Endothelial cell of umbilical vein (primary cell): ENCODE measurements at regions not wholly inside any gene's neighbourhood (a gene's known extent, or its start where the extent isn't known, plus 50 kb on each side); places are given as distances from the start of the nearest gene placed in this dataset.

Source experiments
- BruUV-seq: library from RNA; stranded (reverse); fragments of 400-500 nt; replicated peaks from 2 replicates; lab custom pipeline; 2021; lab: Mats Ljungman, UMichigan
- CTCF ChIA-PET: fragments of 300-600, 350-600 bp; sonication (Branson Sonifier 250); formaldehyde crosslinking; loops from one replicate; lab custom pipeline; 2021; ENCODE audit warnings: antibody characterized with exemption, inconsistent platforms; lab: Charles Lee
- POLR2A ChIA-PET: fragments of 300-600, 350-600 bp; sonication (Branson Sonifier 250); formaldehyde crosslinking; loops from one replicate; lab custom pipeline; 2021; ENCODE audit warnings: antibody characterized with exemption, inconsistent platforms; lab: Charles Lee
- DNase-seq: peaks from one replicate; pipeline ENCODE4 v3.0.0-alpha.2; 2011; ENCODE audit warnings: low read depth, low spot score
- FAIRE-seq: peaks from 2 replicates; lab custom pipeline; 2011; peaks lifted over from hg19 to GRCh38; lab: Jason Lieb, UNC
- H2AFZ ChIP-seq: 2 replicates; pipeline ENCODE4 v1.6.0; 2012; ENCODE audit warnings: low read depth, low read length, control low read depth, inconsistent platforms
- H3K27ac ChIP-seq: 2 replicates; pipeline ENCODE4 v1.5.1; 2011; ENCODE audit warnings: low read depth, mild to moderate bottlenecking, control low read depth, low read length, moderate library complexity; ENCODE audit not compliant: insufficient read depth
- H3K27me3 ChIP-seq, 2 experiments: 2 replicates each; pipeline versions ENCODE4 v1.6.0 to v1.6.1; 2011; ENCODE audit warnings: low read length in 2 of 2, mixed read lengths in 1 of 2; ENCODE audit not compliant: control insufficient read depth in 2 of 2, insufficient read depth in 2 of 2
- H3K36me3 ChIP-seq, 2 experiments: 2 replicates in 1 of 2; 3 replicates in 1 of 2; pipeline ENCODE4 v1.5.1; 2011; ENCODE audit warnings: low read length in 2 of 2, mild to moderate bottlenecking in 1 of 2, moderate library complexity in 1 of 2; ENCODE audit not compliant: control insufficient read depth in 2 of 2, insufficient read depth in 2 of 2; ENCODE audit errors: extremely low read depth in 1 of 2
- H3K4me1 ChIP-seq: 3 replicates; pipeline ENCODE4 v1.5.1; 2011; ENCODE audit warnings: mild to moderate bottlenecking, low read length; ENCODE audit not compliant: control insufficient read depth, insufficient read depth; ENCODE audit errors: extremely low read depth
- H3K4me2 ChIP-seq: 2 replicates; pipeline ENCODE4 v1.6.1; 2011; ENCODE audit warnings: low read length, control low read depth, mixed read lengths; ENCODE audit not compliant: insufficient read depth
- H3K4me3 ChIP-seq, 3 experiments: fragments of 200-600 bp in 1 of 3; sonication (generic), shearing (Covaris generic) in 1 of 3; replicated peaks in 1 of 3; 2 replicates each; pipeline ENCODE4 v1.5.1; 2011 to 2016; ENCODE audit warnings: control low read depth in 3 of 3, low read length in 3 of 3, mild to moderate bottlenecking in 2 of 3, inconsistent platforms in 1 of 3, low read depth in 1 of 3, moderate library complexity in 1 of 3; ENCODE audit not compliant: insufficient read depth in 1 of 3
- H3K79me2 ChIP-seq: 2 replicates; pipeline ENCODE4 v1.6.0; 2012; ENCODE audit warnings: low read length, inconsistent platforms; ENCODE audit not compliant: control insufficient read depth, insufficient read depth
- H3K9ac ChIP-seq: replicated peaks from 2 replicates; pipeline ENCODE3; 2011; ENCODE audit warnings: low read length, control low read depth; ENCODE audit not compliant: insufficient read depth; ENCODE audit errors: extremely low read depth
- H3K9me1 ChIP-seq: replicated peaks from 3 replicates; pipeline ENCODE4 v1.6.0; 2011; ENCODE audit warnings: mild to moderate bottlenecking, low read length; ENCODE audit not compliant: control insufficient read depth, insufficient read depth; ENCODE audit errors: extremely low read depth
- H3K9me3 ChIP-seq: replicated peaks from 2 replicates; pipeline ENCODE4 v1.5.1; 2012; ENCODE audit warnings: low read length, inconsistent platforms; ENCODE audit not compliant: control insufficient read depth, insufficient read depth
- H4K20me1 ChIP-seq: replicated peaks from 2 replicates; pipeline ENCODE3; 2011; ENCODE audit warnings: mild to moderate bottlenecking, low read length; ENCODE audit not compliant: control insufficient read depth, insufficient read depth; ENCODE audit errors: extremely low read depth
- GATA2 ChIP-seq: IDR thresholded peaks from 2 replicates; pipeline ENCODE4 v1.7.0; 2011; ENCODE audit warnings: low read depth, mild to moderate bottlenecking, moderate library complexity, mixed read lengths, low read length; ENCODE audit not compliant: insufficient read length, insufficient read depth
- JUN ChIP-seq: IDR thresholded peaks from 2 replicates; pipeline ENCODE4 v1.6.1; 2011; ENCODE audit warnings: borderline replicate concordance, low read depth; ENCODE audit not compliant: insufficient read length, insufficient read depth
- MYC ChIP-seq: IDR thresholded peaks from one replicate; pipeline ENCODE4 v1.6.1; 2011; ENCODE audit warnings: mild to moderate bottlenecking, low read depth, low read length
- POLR2A ChIP-seq: IDR thresholded peaks from 2 replicates; pipeline ENCODE4 v1.6.1; 2012; ENCODE audit warnings: low read depth, mild to moderate bottlenecking, control low read depth, low read length
- dilution Hi-C: fragments of 300-500 bp; cut with MboI; formaldehyde crosslinking; loops from one replicate; pipeline ENCODE4 v1.15.0; 2019; ENCODE audit warnings: low sequenced_read_pairs; ENCODE audit not compliant: extremely low pct_ligation_motif_present
- intact Hi-C: fragments of 100-400 bp; cut with micrococcal nuclease; formaldehyde crosslinking; loops from one replicate; pipeline ENCODE4 v1.10.0; 2022
- TF ChIP-seq, protein P1 (sequence below): IDR thresholded peaks from 2 replicates; pipeline ENCODE4 v1.6.1; 2011; ENCODE audit not compliant: insufficient read depth, insufficient read length
- TF ChIP-seq, protein P2 (sequence below), 2 donors: IDR thresholded peaks; 1 replicate in 1 of 2; 2 replicates in 1 of 2; pipeline ENCODE4 v1.5.1; 2011; ENCODE audit warnings: low read length in 2 of 2, mild to moderate bottlenecking in 2 of 2, moderate library complexity in 2 of 2, control low read depth in 1 of 2, inconsistent platforms in 1 of 2, low read depth in 1 of 2; ENCODE audit not compliant: insufficient read depth in 1 of 2; ENCODE audit errors: extremely low read depth in 1 of 2

DNA sequence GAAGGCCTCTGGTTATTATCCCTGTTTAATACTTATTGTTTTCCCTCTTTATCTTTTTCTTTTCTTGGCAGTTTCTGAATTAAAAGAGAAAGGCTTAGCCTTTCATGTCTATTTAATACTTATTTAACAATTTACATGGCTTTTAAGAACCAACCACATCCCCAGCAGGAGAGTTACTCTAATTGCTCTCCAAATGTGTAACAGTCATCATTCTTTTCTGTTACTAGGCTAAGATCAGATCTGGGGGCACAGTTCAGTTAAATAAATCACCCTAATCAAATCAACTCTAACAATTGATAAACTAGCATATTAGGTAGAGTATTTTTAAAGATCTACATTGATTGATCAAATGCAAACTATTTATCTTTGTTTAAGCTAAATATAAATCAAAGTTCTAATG, 54.1 kb upstream of the NT5E start:
- Histone ChIP-seq H3K4me1 (peaks cover 6% of the 10 kb centered on the region), H3K9ac (no peak overlapping the region), H4K20me1 (no peaks in the 10 kb centered on the region), H3K4me2 (no peak overlapping the region), H2AFZ (no peak overlapping the region), H3K27ac (no peak overlapping the region), H3K27me3 (no peaks in the 10 kb centered on the region), H3K79me2 (no peaks in the 10 kb centered on the region), H3K9me3 (no peaks in the 10 kb centered on the region), H3K4me3 (no peak overlapping the region), H3K9me1 (no peaks in the 10 kb centered on the region), H3K36me3 (no peaks in the 10 kb centered on the region)
- dilution Hi-C loops (no loop called here), intact Hi-C loops (no loop called here)
- ChIA-PET POLR2A (interaction anchor here (1.6 kb wide), 1 partner anchor 68 kb away, joined by 3 read pairs; no protein-coding TSS in a partner anchor), CTCF (interaction anchor here (0.8 to 3.8 kb wide), 5 partner anchors 9 to 87 kb away, joined by 3 to 25 read pairs (median 3); no protein-coding TSS in a partner anchor)
- BruUV-seq = no TSS peak
- DNase-seq = no peak
- TF ChIP-seq POLR2A (no peak), JUN (no peak), MYC (no peak), GATA2 (no peak)
- TF ChIP-seq, protein P1, sequence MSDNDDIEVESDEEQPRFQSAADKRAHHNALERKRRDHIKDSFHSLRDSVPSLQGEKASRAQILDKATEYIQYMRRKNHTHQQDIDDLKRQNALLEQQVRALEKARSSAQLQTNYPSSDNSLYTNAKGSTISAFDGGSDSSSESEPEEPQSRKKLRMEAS = no peak
- TF ChIP-seq, protein P2, sequence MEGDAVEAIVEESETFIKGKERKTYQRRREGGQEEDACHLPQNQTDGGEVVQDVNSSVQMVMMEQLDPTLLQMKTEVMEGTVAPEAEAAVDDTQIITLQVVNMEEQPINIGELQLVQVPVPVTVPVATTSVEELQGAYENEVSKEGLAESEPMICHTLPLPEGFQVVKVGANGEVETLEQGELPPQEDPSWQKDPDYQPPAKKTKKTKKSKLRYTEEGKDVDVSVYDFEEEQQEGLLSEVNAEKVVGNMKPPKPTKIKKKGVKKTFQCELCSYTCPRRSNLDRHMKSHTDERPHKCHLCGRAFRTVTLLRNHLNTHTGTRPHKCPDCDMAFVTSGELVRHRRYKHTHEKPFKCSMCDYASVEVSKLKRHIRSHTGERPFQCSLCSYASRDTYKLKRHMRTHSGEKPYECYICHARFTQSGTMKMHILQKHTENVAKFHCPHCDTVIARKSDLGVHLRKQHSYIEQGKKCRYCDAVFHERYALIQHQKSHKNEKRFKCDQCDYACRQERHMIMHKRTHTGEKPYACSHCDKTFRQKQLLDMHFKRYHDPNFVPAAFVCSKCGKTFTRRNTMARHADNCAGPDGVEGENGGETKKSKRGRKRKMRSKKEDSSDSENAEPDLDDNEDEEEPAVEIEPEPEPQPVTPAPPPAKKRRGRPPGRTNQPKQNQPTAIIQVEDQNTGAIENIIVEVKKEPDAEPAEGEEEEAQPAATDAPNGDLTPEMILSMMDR (IDR thresholded peaks at IDR 0.05; ENCODE audit: extremely low read depth in 1 of 2, insufficient read depth in 1 of 2, low read depth in 1 of 2, low read length in 2 of 2) = no peak
- FAIRE-seq = no peak
